ENCODE measurements at regions not wholly inside any gene's neighbourhood (a gene's known extent, or its start where the extent isn't known, plus 50 kb on each side); places are given as distances from the start of the nearest gene placed in this dataset.
"Not testable (repeated sequence)": the region's sequence is repeated elsewhere in the genome, so short reads cannot be mapped to it uniquely, and the experiment has no call there.

- H3K27ac ChIP-seq (ENCODE audit: low read depth, low read length, severe bottlenecking): peak overlapping the region; percentile 60
- WGBS, 2 experiments (ENCODE audit: insufficient coverage in 2 of 2): 72 to 73% methylated on average over 3 of the region's 4 CpGs
Observed at GRCh38 chr10:30171601-30172000, 112.2 kb upstream of the JCAD start.

GRCh38 chr10:30170814-30171213 is 111.4 kb upstream of the JCAD start:
- 78 to 92% methylated on average over 1 to 2 of the region's 3 CpGs for WGBS, 2 experiments (ENCODE audit: insufficient coverage in 2 of 2)

More at GRCh38 chr10:30171601-30172000, 112.2 kb upstream of the JCAD start:
- Histone ChIP-seq H3K36me3 (ENCODE audit: control insufficient read depth, insufficient read depth, low read length) (no peaks in the 10 kb centered on the region), H3K4me3 (ENCODE audit: extremely low read depth, insufficient read depth, low read length, poor library complexity, severe bottlenecking) (no peak overlapping the region), H3K4me1 (ENCODE audit: control insufficient read depth, insufficient read depth, low read length, poor library complexity, severe bottlenecking) (peaks cover 22% of the 10 kb centered on the region), H3K9me3 (ENCODE audit: control insufficient read depth, low read length) (peaks cover 5% of the 10 kb centered on the region)

GRCh38 chr10:30170146-30170545 is 110.8 kb upstream of the JCAD start:
- peaks cover 22% of the 10 kb centered on the region for H3K4me1 ChIP-seq (ENCODE audit: control insufficient read depth, insufficient read depth, low read length, poor library complexity, severe bottlenecking)
- no peaks in the 10 kb centered on the region for H3K36me3 ChIP-seq (ENCODE audit: control insufficient read depth, insufficient read depth, low read length)
- WGBS, 2 experiments (ENCODE audit: insufficient coverage in 2 of 2): 75 to 97% methylated on average over 1 to 3 of the region's 3 CpGs
- peaks cover 5% of the 10 kb centered on the region for H3K9me3 ChIP-seq (ENCODE audit: control insufficient read depth, low read length)
- H3K27ac ChIP-seq (ENCODE audit: low read depth, low read length, severe bottlenecking): no peak overlapping the region
- no peak overlapping the region for H3K4me3 ChIP-seq (ENCODE audit: extremely low read depth, insufficient read depth, low read length, poor library complexity, severe bottlenecking)

More at GRCh38 chr10:30170814-30171213, 111.4 kb upstream of the JCAD start:
- no peaks in the 10 kb centered on the region for H3K36me3 ChIP-seq (ENCODE audit: control insufficient read depth, insufficient read depth, low read length)
- H3K9me3 ChIP-seq (ENCODE audit: control insufficient read depth, low read length): peaks cover 5% of the 10 kb centered on the region
- no peak overlapping the region for H3K27ac ChIP-seq (ENCODE audit: low read depth, low read length, severe bottlenecking)
- H3K4me3 ChIP-seq (ENCODE audit: extremely low read depth, insufficient read depth, low read length, poor library complexity, severe bottlenecking): no peak overlapping the region
- H3K4me1 ChIP-seq (ENCODE audit: control insufficient read depth, insufficient read depth, low read length, poor library complexity, severe bottlenecking): peaks cover 22% of the 10 kb centered on the region

DNA sequence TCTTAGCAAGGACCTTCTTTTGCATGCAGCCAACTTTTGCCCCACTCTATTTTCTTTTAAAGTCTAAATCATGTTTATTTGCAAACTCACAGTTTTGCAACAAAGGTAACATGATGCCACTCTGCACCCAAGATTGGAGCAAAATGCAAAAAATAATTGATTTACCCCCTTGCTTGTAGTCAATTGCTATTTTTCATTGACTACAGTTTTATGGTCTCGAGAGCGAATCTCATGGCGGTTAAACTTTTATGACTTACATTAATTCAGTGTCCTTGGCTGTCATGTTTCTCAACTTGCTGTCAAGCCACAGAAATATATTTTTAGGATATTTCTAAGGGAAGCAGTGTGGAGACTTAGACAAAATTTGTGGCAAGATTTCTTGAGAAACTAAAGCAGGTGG is 110.0 kb upstream of the JCAD start:
- Histone ChIP-seq H3K9me3 (ENCODE audit: control insufficient read depth, low read length) (peaks cover 5% of the 10 kb centered on the region), H3K4me1 (ENCODE audit: control insufficient read depth, insufficient read depth, low read length, poor library complexity, severe bottlenecking) (peaks cover 22% of the 10 kb centered on the region), H3K36me3 (ENCODE audit: control insufficient read depth, insufficient read depth, low read length) (no peaks in the 10 kb centered on the region), H3K4me3 (ENCODE audit: extremely low read depth, insufficient read depth, low read length, poor library complexity, severe bottlenecking) (no peak overlapping the region), H3K27ac (ENCODE audit: low read depth, low read length, severe bottlenecking) (no peak overlapping the region)
- WGBS, 2 experiments (ENCODE audit: insufficient coverage in 2 of 2): 94 to 96% methylated on average over 3 of the region's 3 CpGs

GRCh38 chr10:30166929-30167328 is 107.5 kb upstream of the JCAD start:
- no peak overlapping the region for H3K27ac ChIP-seq (ENCODE audit: low read depth, low read length, severe bottlenecking)
- WGBS, 2 experiments (ENCODE audit: insufficient coverage in 2 of 2): 73 to 88% methylated on average over 3 to 4 of the region's 5 CpGs
- H3K4me3 ChIP-seq (ENCODE audit: extremely low read depth, insufficient read depth, low read length, poor library complexity, severe bottlenecking): no peak overlapping the region
- H3K9me3 ChIP-seq (ENCODE audit: control insufficient read depth, low read length): peaks cover 5% of the 10 kb centered on the region
- H3K36me3 ChIP-seq (ENCODE audit: control insufficient read depth, insufficient read depth, low read length): no peaks in the 10 kb centered on the region
- H3K4me1 ChIP-seq (ENCODE audit: control insufficient read depth, insufficient read depth, low read length, poor library complexity, severe bottlenecking): peaks cover 19% of the 10 kb centered on the region

- peaks cover 11% of the 10 kb centered on the region for H3K4me1 ChIP-seq (ENCODE audit: control insufficient read depth, insufficient read depth, low read length, poor library complexity, severe bottlenecking)
- H3K27ac ChIP-seq (ENCODE audit: low read depth, low read length, severe bottlenecking); H3K9me3 ChIP-seq (ENCODE audit: control insufficient read depth, low read length); H3K4me3 ChIP-seq (ENCODE audit: extremely low read depth, insufficient read depth, low read length, poor library complexity, severe bottlenecking); H3K36me3 ChIP-seq (ENCODE audit: control insufficient read depth, insufficient read depth, low read length): not testable (repeated sequence)
- WGBS, 2 experiments (ENCODE audit: insufficient coverage in 2 of 2): 76 to 88% methylated on average over 4 to 6 of the region's 10 CpGs
Observed at GRCh38 chr10:30163410-30163809, 104.0 kb upstream of the JCAD start.

DNA sequence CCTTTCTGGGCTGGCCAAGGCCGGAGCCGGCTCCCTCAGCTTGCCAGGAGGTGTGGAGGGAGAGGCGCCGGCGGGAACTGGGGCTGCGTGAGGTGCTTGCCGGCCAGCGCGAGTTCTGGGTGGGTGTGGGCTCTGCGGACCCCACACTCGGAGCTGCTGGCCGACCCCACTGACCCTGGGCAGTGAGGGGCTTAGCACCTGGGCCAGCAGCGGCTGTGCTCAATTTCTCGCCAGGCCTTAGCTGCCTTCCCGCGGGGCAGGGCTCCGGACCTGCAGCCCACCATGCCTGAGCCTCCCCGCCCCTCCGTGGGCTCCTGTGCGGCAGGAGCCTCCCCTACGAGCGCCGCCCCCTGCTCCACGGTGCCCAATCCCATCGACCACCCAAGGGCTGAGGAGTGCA is 103.4 kb upstream of the JCAD start:
- H3K4me3 ChIP-seq (ENCODE audit: extremely low read depth, insufficient read depth, low read length, poor library complexity, severe bottlenecking); H3K36me3 ChIP-seq (ENCODE audit: control insufficient read depth, insufficient read depth, low read length): not testable (repeated sequence)
- 98 to 99% methylated on average over 21 to 23 of the region's 25 CpGs for WGBS, 2 experiments (ENCODE audit: insufficient coverage in 2 of 2)

DNA sequence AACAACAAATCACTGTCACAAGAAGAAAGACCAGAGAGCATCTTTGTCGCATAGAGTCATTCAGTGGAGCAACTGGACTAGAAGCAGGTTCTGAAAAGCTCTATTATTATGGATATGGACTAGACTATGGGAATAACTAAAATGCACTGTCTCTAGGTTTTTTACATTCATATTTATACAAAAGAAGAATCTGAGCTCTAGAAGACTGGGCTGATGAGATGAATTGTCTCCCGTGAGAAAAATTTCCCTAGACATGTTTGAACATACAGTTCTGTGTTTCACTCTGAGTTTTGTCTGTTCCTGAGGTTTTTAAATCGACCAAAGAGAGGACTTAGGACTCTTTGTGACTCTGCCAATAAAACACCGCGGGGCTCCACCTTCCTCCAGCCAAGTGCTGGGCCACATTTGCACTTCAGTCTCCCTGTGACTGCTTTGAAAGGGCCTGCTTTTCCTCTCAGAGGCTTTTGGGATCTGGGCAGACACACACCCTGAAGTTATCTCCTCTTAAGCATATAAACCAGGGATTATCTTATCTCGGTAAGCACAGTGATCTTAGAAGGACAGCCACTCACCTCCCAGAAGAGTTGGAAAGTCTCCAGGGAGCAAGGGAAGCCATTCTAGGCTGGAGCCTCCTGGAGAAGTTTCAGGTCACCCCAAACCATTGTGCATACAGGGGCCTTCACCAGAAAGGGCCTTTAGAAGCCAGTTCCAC is 101.0 kb upstream of the JCAD start:
- 32 to 59% methylated on average over 3 to 5 of the region's 6 CpGs for WGBS, 2 experiments (ENCODE audit: insufficient coverage in 2 of 2)

More for the DNA sequence above, 103.4 kb upstream of the JCAD start:
- peaks cover 11% of the 10 kb centered on the region for H3K4me1 ChIP-seq (ENCODE audit: control insufficient read depth, insufficient read depth, low read length, poor library complexity, severe bottlenecking)
- H3K27ac ChIP-seq (ENCODE audit: low read depth, low read length, severe bottlenecking); H3K9me3 ChIP-seq (ENCODE audit: control insufficient read depth, low read length): not testable (repeated sequence)

GRCh38 chr10:30159614-30160013 is 100.2 kb upstream of the JCAD start:
- not testable (repeated sequence) for H3K36me3 ChIP-seq (ENCODE audit: control insufficient read depth, insufficient read depth, low read length); H3K27ac ChIP-seq (ENCODE audit: low read depth, low read length, severe bottlenecking); H3K4me3 ChIP-seq (ENCODE audit: extremely low read depth, insufficient read depth, low read length, poor library complexity, severe bottlenecking); H3K9me3 ChIP-seq (ENCODE audit: control insufficient read depth, low read length)
- H3K4me1 ChIP-seq (ENCODE audit: control insufficient read depth, insufficient read depth, low read length, poor library complexity, severe bottlenecking): peaks cover 11% of the 10 kb centered on the region
- WGBS, 2 experiments (ENCODE audit: insufficient coverage in 2 of 2): 100% methylated on average over 1 of the region's 2 CpGs; no CpG with 5 or more reads in 1 of the 2 experiments

More for the DNA sequence above, 101.0 kb upstream of the JCAD start:
- Histone ChIP-seq H3K4me1 (ENCODE audit: control insufficient read depth, insufficient read depth, low read length, poor library complexity, severe bottlenecking) (peaks cover 11% of the 10 kb centered on the region), H3K4me3 (ENCODE audit: extremely low read depth, insufficient read depth, low read length, poor library complexity, severe bottlenecking) (no peak overlapping the region), H3K9me3 (ENCODE audit: control insufficient read depth, low read length) (peaks cover 8% of the 10 kb centered on the region), H3K36me3 (ENCODE audit: control insufficient read depth, insufficient read depth, low read length) (no peaks in the 10 kb centered on the region), H3K27ac (ENCODE audit: low read depth, low read length, severe bottlenecking) (peak overlapping the region; percentile 50)

DNA sequence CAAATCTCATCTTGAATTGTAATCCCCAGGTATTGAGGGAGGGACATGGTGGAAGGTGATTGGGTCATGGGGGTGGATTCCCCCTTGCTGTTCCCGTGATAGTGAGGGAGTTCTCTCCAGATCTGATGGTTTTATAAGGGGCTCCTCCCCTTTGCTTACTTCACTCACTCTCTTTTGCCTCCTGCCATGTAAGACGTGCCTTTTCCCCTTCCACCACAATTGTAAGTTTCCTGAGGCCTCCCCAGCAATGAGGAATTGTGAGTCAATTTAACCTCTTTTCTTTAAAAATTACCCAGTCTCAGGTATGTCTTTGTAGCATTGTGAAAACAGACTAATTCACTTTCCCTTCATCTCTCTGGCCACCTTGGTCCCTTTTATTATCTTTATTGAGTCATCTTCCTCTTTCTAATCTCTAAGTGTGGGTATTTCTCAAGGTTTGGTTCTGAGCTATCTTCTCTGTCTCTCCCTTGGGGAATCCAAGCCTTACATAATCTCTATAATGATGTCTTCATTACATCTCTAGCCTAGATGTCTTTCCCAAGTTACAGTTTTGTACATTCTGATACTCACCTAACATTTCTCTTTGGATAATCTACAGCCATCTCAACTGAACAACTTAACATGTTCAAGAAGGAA is 99.1 kb upstream of the JCAD start:
- no peak overlapping the region for H3K4me3 ChIP-seq (ENCODE audit: extremely low read depth, insufficient read depth, low read length, poor library complexity, severe bottlenecking)
- peaks cover 8% of the 10 kb centered on the region for H3K9me3 ChIP-seq (ENCODE audit: control insufficient read depth, low read length)
- no peak overlapping the region for H3K27ac ChIP-seq (ENCODE audit: low read depth, low read length, severe bottlenecking)
- H3K4me1 ChIP-seq (ENCODE audit: control insufficient read depth, insufficient read depth, low read length, poor library complexity, severe bottlenecking): peaks cover 11% of the 10 kb centered on the region
- WGBS, 2 experiments (ENCODE audit: insufficient coverage in 2 of 2): 100% methylated on average over 1 of the region's 2 CpGs; no CpG with 5 or more reads in 1 of the 2 experiments
- H3K36me3 ChIP-seq (ENCODE audit: control insufficient read depth, insufficient read depth, low read length): no peaks in the 10 kb centered on the region

GRCh38 chr10:30155401-30155800 is 96.0 kb upstream of the JCAD start:
- Histone ChIP-seq H3K27ac (ENCODE audit: low read depth, low read length, severe bottlenecking) (no peak overlapping the region), H3K4me1 (ENCODE audit: control insufficient read depth, insufficient read depth, low read length, poor library complexity, severe bottlenecking) (peaks cover 14% of the 10 kb centered on the region), H3K9me3 (ENCODE audit: control insufficient read depth, low read length) (peaks cover 8% of the 10 kb centered on the region), H3K4me3 (ENCODE audit: extremely low read depth, insufficient read depth, low read length, poor library complexity, severe bottlenecking) (no peak overlapping the region), H3K36me3 (ENCODE audit: control insufficient read depth, insufficient read depth, low read length) (no peaks in the 10 kb centered on the region)
- 77 to 80% methylated on average over 3 to 4 of the region's 4 CpGs for WGBS, 2 experiments (ENCODE audit: insufficient coverage in 2 of 2)

All from mesodermal cell (in vitro differentiated cells).